ENCODE measurements at regions not wholly inside any gene's neighbourhood (a gene's known extent, or its start where the extent isn't known, plus 50 kb on each side); places are given as distances from the start of the nearest gene placed in this dataset.

- TF ChIP-seq, protein P1, sequence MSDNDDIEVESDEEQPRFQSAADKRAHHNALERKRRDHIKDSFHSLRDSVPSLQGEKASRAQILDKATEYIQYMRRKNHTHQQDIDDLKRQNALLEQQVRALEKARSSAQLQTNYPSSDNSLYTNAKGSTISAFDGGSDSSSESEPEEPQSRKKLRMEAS (IDR thresholded peaks at IDR 0.05) = no peak
These were observed 319.9 kb downstream of the ARL4A start for GRCh38 chr7:13007331-13007730.

DNA sequence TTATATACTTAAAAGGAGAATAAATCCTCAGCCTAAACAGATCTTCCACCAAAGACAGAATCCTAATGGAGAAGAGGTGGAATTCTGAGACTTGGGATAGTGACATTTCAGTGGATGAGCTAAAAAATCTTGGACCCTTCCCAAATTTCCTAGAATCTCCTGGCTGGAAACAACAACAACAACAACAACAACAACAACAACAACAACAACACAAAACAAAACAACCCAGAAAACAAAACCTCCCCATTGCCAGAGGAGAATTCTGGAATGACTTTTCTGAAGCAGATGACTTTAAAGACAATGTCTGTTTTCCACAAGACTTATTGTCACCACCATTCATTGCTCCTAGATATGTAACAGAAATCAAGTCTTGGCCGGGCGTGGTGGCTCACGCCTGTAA is 322.1 kb downstream of the ARL4A start:
- no peak for TF ChIP-seq TAF1 (IDR thresholded peaks at IDR 0.05; ENCODE audit: low read depth)
- no peak for TF ChIP-seq RAD21 (IDR thresholded peaks at IDR 0.05; ENCODE audit: low read depth)
- no peak for TF ChIP-seq ZBTB7A (IDR thresholded peaks at IDR 0.05; ENCODE audit: low read depth)
- TF ChIP-seq, protein P2, sequence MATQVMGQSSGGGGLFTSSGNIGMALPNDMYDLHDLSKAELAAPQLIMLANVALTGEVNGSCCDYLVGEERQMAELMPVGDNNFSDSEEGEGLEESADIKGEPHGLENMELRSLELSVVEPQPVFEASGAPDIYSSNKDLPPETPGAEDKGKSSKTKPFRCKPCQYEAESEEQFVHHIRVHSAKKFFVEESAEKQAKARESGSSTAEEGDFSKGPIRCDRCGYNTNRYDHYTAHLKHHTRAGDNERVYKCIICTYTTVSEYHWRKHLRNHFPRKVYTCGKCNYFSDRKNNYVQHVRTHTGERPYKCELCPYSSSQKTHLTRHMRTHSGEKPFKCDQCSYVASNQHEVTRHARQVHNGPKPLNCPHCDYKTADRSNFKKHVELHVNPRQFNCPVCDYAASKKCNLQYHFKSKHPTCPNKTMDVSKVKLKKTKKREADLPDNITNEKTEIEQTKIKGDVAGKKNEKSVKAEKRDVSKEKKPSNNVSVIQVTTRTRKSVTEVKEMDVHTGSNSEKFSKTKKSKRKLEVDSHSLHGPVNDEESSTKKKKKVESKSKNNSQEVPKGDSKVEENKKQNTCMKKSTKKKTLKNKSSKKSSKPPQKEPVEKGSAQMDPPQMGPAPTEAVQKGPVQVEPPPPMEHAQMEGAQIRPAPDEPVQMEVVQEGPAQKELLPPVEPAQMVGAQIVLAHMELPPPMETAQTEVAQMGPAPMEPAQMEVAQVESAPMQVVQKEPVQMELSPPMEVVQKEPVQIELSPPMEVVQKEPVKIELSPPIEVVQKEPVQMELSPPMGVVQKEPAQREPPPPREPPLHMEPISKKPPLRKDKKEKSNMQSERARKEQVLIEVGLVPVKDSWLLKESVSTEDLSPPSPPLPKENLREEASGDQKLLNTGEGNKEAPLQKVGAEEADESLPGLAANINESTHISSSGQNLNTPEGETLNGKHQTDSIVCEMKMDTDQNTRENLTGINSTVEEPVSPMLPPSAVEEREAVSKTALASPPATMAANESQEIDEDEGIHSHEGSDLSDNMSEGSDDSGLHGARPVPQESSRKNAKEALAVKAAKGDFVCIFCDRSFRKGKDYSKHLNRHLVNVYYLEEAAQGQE (IDR thresholded peaks at IDR 0.05; ENCODE audit: low read depth) = no peak
- no peak for TF ChIP-seq YY1 (IDR thresholded peaks at IDR 0.05; ENCODE audit: low read depth)
- no peak for TF ChIP-seq TEAD4 (IDR thresholded peaks at IDR 0.05)
- TF ChIP-seq EP300 (IDR thresholded peaks at IDR 0.05; ENCODE audit: borderline replicate concordance) = no peak

- TF ChIP-seq, protein P3, sequence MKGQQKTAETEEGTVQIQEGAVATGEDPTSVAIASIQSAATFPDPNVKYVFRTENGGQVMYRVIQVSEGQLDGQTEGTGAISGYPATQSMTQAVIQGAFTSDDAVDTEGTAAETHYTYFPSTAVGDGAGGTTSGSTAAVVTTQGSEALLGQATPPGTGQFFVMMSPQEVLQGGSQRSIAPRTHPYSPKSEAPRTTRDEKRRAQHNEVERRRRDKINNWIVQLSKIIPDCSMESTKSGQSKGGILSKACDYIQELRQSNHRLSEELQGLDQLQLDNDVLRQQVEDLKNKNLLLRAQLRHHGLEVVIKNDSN (IDR thresholded peaks at IDR 0.05) = no peak
- TF ChIP-seq CREB1 (IDR thresholded peaks at IDR 0.05; ENCODE audit: low read depth) (no peak), TEAD4 (IDR thresholded peaks at IDR 0.05) (no peak), NFIC (IDR thresholded peaks at IDR 0.05) (no peak), FOXM1 (IDR thresholded peaks at IDR 0.05; ENCODE audit: borderline replicate concordance, low read depth) (no peak), TCF12 (IDR thresholded peaks at IDR 0.05; ENCODE audit: low read depth) (no peak), EGR1 (IDR thresholded peaks at IDR 0.05) (no peak), TAF1 (IDR thresholded peaks at IDR 0.05; ENCODE audit: low read depth) (no peak), ZBTB7A (IDR thresholded peaks at IDR 0.05; ENCODE audit: low read depth) (no peak), CEBPB (IDR thresholded peaks at IDR 0.05) (no peak), EP300 (IDR thresholded peaks at IDR 0.05; ENCODE audit: borderline replicate concordance) (no peak), RAD21 (IDR thresholded peaks at IDR 0.05; ENCODE audit: low read depth) (no peak), YY1 (IDR thresholded peaks at IDR 0.05; ENCODE audit: low read depth) (no peak)
- TF ChIP-seq, protein P1 (IDR thresholded peaks at IDR 0.05) = no peak
- TF ChIP-seq, protein P2 (IDR thresholded peaks at IDR 0.05; ENCODE audit: low read depth) = no peak
These were observed 326.6 kb downstream of the ARL4A start for GRCh38 chr7:13014011-13014410.

- TF ChIP-seq EGR1 (IDR thresholded peaks at IDR 0.05) (no peak), RAD21 (IDR thresholded peaks at IDR 0.05; ENCODE audit: low read depth) (no peak), FOXM1 (IDR thresholded peaks at IDR 0.05; ENCODE audit: borderline replicate concordance, low read depth) (no peak), TEAD4 (IDR thresholded peaks at IDR 0.05) (no peak)
- TF ChIP-seq, protein P3 (IDR thresholded peaks at IDR 0.05) = no peak
These were observed 328.7 kb downstream of the ARL4A start for GRCh38 chr7:13016036-13016581.

DNA sequence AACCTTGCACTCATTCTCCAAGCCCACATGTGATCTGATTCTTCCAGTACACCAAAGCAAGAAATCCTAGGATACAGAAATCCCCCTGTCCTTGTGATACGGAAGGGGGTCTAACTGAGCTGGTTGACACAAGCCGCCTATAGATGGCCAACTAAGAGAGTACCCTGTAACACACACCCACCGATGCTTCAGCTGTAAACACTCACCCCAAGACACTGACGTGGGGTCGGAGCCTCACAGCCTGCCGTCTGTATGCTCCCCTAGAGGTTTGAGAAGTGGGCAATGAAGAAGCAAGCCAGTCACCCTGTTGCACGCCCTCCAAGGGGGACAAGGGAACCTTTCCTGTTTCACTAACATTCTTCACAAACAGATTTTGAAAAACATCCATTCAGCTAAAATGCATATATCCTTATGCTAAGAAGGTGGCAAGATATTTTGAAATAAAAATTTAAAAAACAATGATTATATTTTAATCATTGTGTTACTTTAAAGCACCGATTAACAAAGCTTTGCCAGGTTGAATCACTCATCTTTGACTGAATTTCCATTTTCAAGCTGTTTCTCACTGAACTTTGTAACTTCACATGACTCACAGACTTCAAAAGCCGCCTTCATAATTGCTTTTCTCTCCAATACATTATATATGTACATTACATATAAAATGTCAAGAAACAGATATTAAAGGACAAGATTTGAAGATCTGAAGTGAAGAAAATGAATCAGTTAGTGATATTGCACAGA is 329.3 kb downstream of the ARL4A start:
- TF ChIP-seq, protein P2 (IDR thresholded peaks at IDR 0.05; ENCODE audit: low read depth) = no peak
- no peak for TF ChIP-seq FOXM1 (IDR thresholded peaks at IDR 0.05; ENCODE audit: borderline replicate concordance, low read depth)
- TF ChIP-seq TCF12 (IDR thresholded peaks at IDR 0.05; ENCODE audit: low read depth) = no peak
- TF ChIP-seq EGR1 (IDR thresholded peaks at IDR 0.05) = no peak
- no peak for TF ChIP-seq TEAD4 (IDR thresholded peaks at IDR 0.05)
- TF ChIP-seq, protein P1 (IDR thresholded peaks at IDR 0.05) = no peak
- no peak for TF ChIP-seq NFIC (IDR thresholded peaks at IDR 0.05)
